Neuronal stem cell (in vitro differentiated cells): ENCODE measurements at regions not wholly inside any gene's neighbourhood (a gene's known extent, or its start where the extent isn't known, plus 50 kb on each side); places are given as distances from the start of the nearest gene placed in this dataset.

ENCODE experiments used
- DNase-seq: peaks from one replicate; pipeline ENCODE4 v3.0.0-alpha.2; 2013; ENCODE audit warnings: low spot score
- H2AFZ ChIP-seq: one replicate; pipeline ENCODE4 v1.6.1; 2013; ENCODE audit warnings: mild to moderate bottlenecking, low read length, inconsistent platforms
- H2AK5ac ChIP-seq: 2 replicates; pipeline ENCODE4 v1.6.1; 2013; ENCODE audit warnings: low read depth, mild to moderate bottlenecking, inconsistent platforms, low read length, moderate library complexity, mixed read lengths
- H2BK120ac ChIP-seq: 2 replicates; pipeline ENCODE4 v1.6.1; 2013; ENCODE audit warnings: low read depth, mild to moderate bottlenecking, inconsistent platforms, low read length, moderate library complexity, mixed read lengths
- H2BK12ac ChIP-seq: one replicate; pipeline ENCODE4 v1.6.1; 2013; ENCODE audit warnings: low read length, inconsistent platforms
- H2BK15ac ChIP-seq: 2 replicates; pipeline ENCODE4 v1.6.1; 2013; ENCODE audit warnings: mild to moderate bottlenecking, low read length, inconsistent platforms, mixed read lengths
- H2BK5ac ChIP-seq: one replicate; pipeline ENCODE4 v1.6.1; 2013; ENCODE audit warnings: inconsistent platforms, mild to moderate bottlenecking, low read length, moderate library complexity
- H3K14ac ChIP-seq: one replicate; pipeline ENCODE4 v1.6.1; 2013; ENCODE audit warnings: low read length, inconsistent platforms
- H3K18ac ChIP-seq: 2 replicates; pipeline ENCODE4 v1.6.1; 2013; ENCODE audit warnings: low read length, inconsistent platforms
- H3K23ac ChIP-seq: 2 replicates; pipeline ENCODE4 v1.6.1; 2013; ENCODE audit warnings: low read depth, mild to moderate bottlenecking, mixed read lengths, low read length, inconsistent platforms; ENCODE audit not compliant: poor library complexity
- H3K27ac ChIP-seq: replicated peaks from 3 replicates; pipeline ENCODE4 v1.5.1; 2013; ENCODE audit warnings: low read length, inconsistent platforms
- H3K27me3 ChIP-seq, 3 experiments: 2 replicates each; pipeline ENCODE4 v1.6.1; 2013; ENCODE audit warnings: low read length in 3 of 3, mild to moderate bottlenecking in 2 of 3, inconsistent platforms in 1 of 3, low read depth in 1 of 3, mixed read lengths in 1 of 3, moderate library complexity in 1 of 3; ENCODE audit not compliant: control insufficient read depth in 3 of 3, insufficient read depth in 3 of 3
- H3K36me3 ChIP-seq, 2 donors: replicated peaks in 1 of 2; 2 replicates each; pipeline ENCODE4 v1.6.1; 2013; ENCODE audit warnings: low read length in 2 of 2; ENCODE audit not compliant: control insufficient read depth in 2 of 2, insufficient read depth in 2 of 2
- H3K4ac ChIP-seq: 2 replicates; pipeline ENCODE4 v1.6.1; 2013; ENCODE audit warnings: inconsistent platforms, mild to moderate bottlenecking, low read length, moderate library complexity
- H3K4me1 ChIP-seq, 2 donors: 1 replicate in 1 of 2; 2 replicates in 1 of 2; pipeline ENCODE4 v1.6.1; 2013; ENCODE audit warnings: low read length in 2 of 2, low read depth in 1 of 2; ENCODE audit not compliant: control insufficient read depth in 2 of 2, insufficient read depth in 1 of 2
- H3K4me2 ChIP-seq: one replicate; pipeline ENCODE4 v1.6.1; 2013; ENCODE audit warnings: mild to moderate bottlenecking, low read length, inconsistent platforms; ENCODE audit not compliant: insufficient read depth, poor library complexity, severe bottlenecking
- H3K4me3 ChIP-seq, 2 donors: 2 replicates each; pipeline ENCODE4 v1.5.1; 2013; ENCODE audit warnings: low read length in 2 of 2, mild to moderate bottlenecking in 2 of 2, inconsistent platforms in 1 of 2, moderate library complexity in 1 of 2
- H3K79me1 ChIP-seq: one replicate; pipeline ENCODE4 v1.6.1; 2013; ENCODE audit warnings: low read depth, mild to moderate bottlenecking, inconsistent platforms, low read length, moderate library complexity
- H3K9ac ChIP-seq: one replicate; pipeline ENCODE4 v1.6.1; 2013; ENCODE audit warnings: mild to moderate bottlenecking, low read depth, low read length, inconsistent platforms; ENCODE audit not compliant: poor library complexity
- H3K9me3 ChIP-seq, 2 donors: replicated peaks in 1 of 2; 2 replicates each; pipeline versions ENCODE3 to v1.6.1; 2013; ENCODE audit warnings: low read length in 2 of 2, mild to moderate bottlenecking in 2 of 2, inconsistent platforms in 1 of 2, low read depth in 1 of 2, mixed read lengths in 1 of 2, moderate library complexity in 1 of 2; ENCODE audit not compliant: control insufficient read depth in 2 of 2, insufficient read depth in 1 of 2
- H4K8ac ChIP-seq: one replicate; pipeline ENCODE4 v1.6.1; 2013; ENCODE audit warnings: low read depth, mild to moderate bottlenecking, inconsistent platforms, low read length, moderate library complexity
- H4K91ac ChIP-seq: one replicate; pipeline ENCODE4 v1.6.1; 2013; ENCODE audit warnings: low read length, low read depth, mild to moderate bottlenecking, inconsistent platforms; ENCODE audit not compliant: poor library complexity
- WGBS, 2 donors: extraction: QIAGEN DNeasy Blood & Tissue Kit; methylation state at CpG; one replicate each; pipeline ENCODE4 v1.1.7; 2013; ENCODE audit warnings: missing lambda C conversion rate in 2 of 2, mixed read lengths in 1 of 2; ENCODE audit not compliant: insufficient read length in 2 of 2, insufficient replicate concordance in 1 of 2; ENCODE audit errors: extremely low coverage in 2 of 2; 5-methylcytosine and 5-hydroxymethylcytosine counted together

GRCh38 chr12:58804749-58805148 lies 115.6 kb downstream of the LRIG3 start:
- Histone ChIP-seq H4K91ac (no peak overlapping the region), H3K14ac (no peak overlapping the region), H2BK5ac (no peak overlapping the region), H3K9me3 (no peaks in the 10 kb centered on the region), H3K4me3 (no peak overlapping the region), H3K36me3 (no peaks in the 10 kb centered on the region), H4K8ac (no peak overlapping the region), H2AFZ (no peak overlapping the region), H2AK5ac (no peak overlapping the region), H3K9ac (no peak overlapping the region), H3K4me1 (no peaks in the 10 kb centered on the region), H3K4ac (no peak overlapping the region), H2BK120ac (no peak overlapping the region), H3K79me1 (no peaks in the 10 kb centered on the region), H3K27me3 (no peaks in the 10 kb centered on the region), H2BK12ac (no peak overlapping the region), H3K23ac (no peak overlapping the region), H2BK15ac (no peak overlapping the region), H3K4me2 (no peak overlapping the region), H3K18ac (no peak overlapping the region), H3K27ac (no peak overlapping the region)
- no peak for DNase-seq
- no CpG with 5 or more reads among the region's 2 CpGs for WGBS, 2 donors

GRCh38 chr12:58809064-58809607 lies 111.2 kb downstream of the LRIG3 start:
- Histone ChIP-seq H3K9me3 (no peaks in the 10 kb centered on the region), H4K91ac (no peak overlapping the region), H2AK5ac (no peak overlapping the region), H3K4me2 (no peak overlapping the region), H2BK120ac (no peak overlapping the region), H3K14ac (no peak overlapping the region), H4K8ac (no peak overlapping the region), H3K18ac (no peak overlapping the region), H3K36me3 (no peaks in the 10 kb centered on the region), H3K27ac (no peak overlapping the region), H3K79me1 (no peaks in the 10 kb centered on the region), H2BK5ac (no peak overlapping the region), H2BK12ac (no peak overlapping the region), H3K9ac (no peak overlapping the region), H3K4me3 (no peak overlapping the region), H3K4ac (no peak overlapping the region), H2AFZ (no peak overlapping the region), H3K23ac (no peak overlapping the region), H3K4me1 (peaks cover 2 to 7% of the 10 kb centered on the region in 2 donors), H3K27me3 (no peaks in the 10 kb centered on the region), H2BK15ac (no peak overlapping the region)
- no CpG with 5 or more reads among the region's 4 CpGs for WGBS, 2 donors
- DNase-seq = no peak

- Histone ChIP-seq H3K9me3 (no peaks in the 10 kb centered on the region), H3K4me3 (no peak overlapping the region), H2AFZ (no peak overlapping the region), H2BK120ac (no peak overlapping the region), H3K23ac (no peak overlapping the region), H3K36me3 (no peaks in the 10 kb centered on the region), H3K27me3 (no peaks in the 10 kb centered on the region), H2BK12ac (no peak overlapping the region), H3K4me1 (peaks cover 7 to 16% of the 10 kb centered on the region in 2 donors), H3K9ac (no peak overlapping the region), H2BK15ac (no peak overlapping the region), H3K27ac (no peak overlapping the region), H3K18ac (no peak overlapping the region), H2BK5ac (no peak overlapping the region), H3K4ac (no peak overlapping the region), H3K79me1 (no peaks in the 10 kb centered on the region), H3K14ac (no peak overlapping the region), H3K4me2 (no peak overlapping the region), H4K91ac (no peak overlapping the region), H2AK5ac (no peak overlapping the region), H4K8ac (no peak overlapping the region)
- WGBS, 2 donors = no CpG with 5 or more reads among the region's 2 CpGs
- DNase-seq = no peak
Measured at GRCh38 chr12:58811346-58811745, 109.0 kb downstream of the LRIG3 start.

- WGBS, 2 donors = no CpG with 5 or more reads among the region's 2 CpGs
- H3K9ac ChIP-seq = no peak overlapping the region
- H3K4me1 ChIP-seq = peaks cover 7 to 16% of the 10 kb centered on the region in 2 donors
Measured at GRCh38 chr12:58812214-58812613, 108.1 kb downstream of the LRIG3 start.

More at GRCh38 chr12:58812214-58812613, 108.1 kb downstream of the LRIG3 start:
- Histone ChIP-seq H3K14ac (no peak overlapping the region), H3K27me3 (no peaks in the 10 kb centered on the region), H3K4me2 (no peak overlapping the region), H3K9me3 (no peaks in the 10 kb centered on the region), H3K23ac (no peak overlapping the region), H2BK12ac (no peak overlapping the region), H4K8ac (no peak overlapping the region), H3K36me3 (no peaks in the 10 kb centered on the region), H3K4me3 (no peak overlapping the region), H3K4ac (no peak overlapping the region), H3K18ac (no peak overlapping the region), H4K91ac (no peak overlapping the region), H2AFZ (no peak overlapping the region), H2AK5ac (no peak overlapping the region), H2BK5ac (no peak overlapping the region), H2BK15ac (no peak overlapping the region), H3K79me1 (no peaks in the 10 kb centered on the region), H3K27ac (no peak overlapping the region), H2BK120ac (no peak overlapping the region)
- DNase-seq = no peak
